HCT116 (cell line): ENCODE measurements at regions not wholly inside any gene's neighbourhood (a gene's known extent, or its start where the extent isn't known, plus 50 kb on each side); places are given as distances from the start of the nearest gene placed in this dataset.

ENCODE experiments used
- ATAC-seq: fragments of 200-7000 bp; cut with Tn5 transposase; 2 replicates; pipeline ENCODE4 v1.9.1; 2020; ENCODE audit warnings: mild to moderate bottlenecking, moderate library complexity
- BruUV-seq: library from RNA; stranded (reverse); fragments of 400-500 nt; replicated peaks from 2 replicates; lab custom pipeline; 2021; lab: Mats Ljungman, UMichigan
- CTCF ChIA-PET: fragments of 300-600 bp; sonication (Branson Sonifier 250); formaldehyde crosslinking; loops from one replicate; lab custom pipeline; 2021; ENCODE audit warnings: antibody characterized with exemption; lab: Charles Lee
- POLR2A ChIA-PET: fragments of 300-600, 350-600 bp; sonication (Branson Sonifier 250); formaldehyde crosslinking; loops from one replicate; lab custom pipeline; 2021; ENCODE audit warnings: antibody characterized with exemption; lab: Charles Lee
- RAD21 ChIA-PET, 2 experiments: fragments of 300-600 bp; sonication (Branson Sonifier 250); formaldehyde crosslinking; loops; one replicate each; lab custom pipeline; 2023; ENCODE audit warnings: low total read pairs in 2 of 2; ENCODE audit not compliant: uncharacterized antibody in 2 of 2, unreplicated experiment in 2 of 2, low non-redundant PET in 1 of 2; lab: Charles Lee
- DNase-seq: peaks from one replicate; pipeline ENCODE4 v3.0.0-alpha.2; 2010; ENCODE audit warnings: low read depth, low spot score
- H2AFZ ChIP-seq: fragments of 200-600 bp; shearing (Covaris generic), sonication (generic); 2 replicates; pipeline ENCODE4 v1.6.1; 2017; ENCODE audit warnings: low read depth, mixed run types, mixed read lengths, antibody characterized with exemption, low read length; ENCODE audit not compliant: poor library complexity, severe bottlenecking
- H3K27ac ChIP-seq: 2 replicates; pipeline ENCODE4 v1.5.1; 2012; ENCODE audit warnings: low read depth, low read length
- H3K27me3 ChIP-seq: fragments of 200-600 bp; sonication (generic); 2 replicates; pipeline ENCODE4 v1.6.1; 2016; ENCODE audit warnings: mixed run types, low read length, mixed read lengths; ENCODE audit not compliant: insufficient read depth
- H3K36me3 ChIP-seq, 2 experiments: fragments of 200-500 bp in 1 of 2; fragments of 200-600 bp in 1 of 2; sonication (Bioruptor generic) in 1 of 2; sonication (generic) in 1 of 2; 2 replicates each; pipeline versions ENCODE4 v1.5.1 to v1.6.1; 2014 to 2016; ENCODE audit warnings: low read length in 2 of 2, inconsistent platforms in 1 of 2, mixed read lengths in 1 of 2, mixed run types in 1 of 2; ENCODE audit not compliant: insufficient read depth in 2 of 2, control insufficient read depth in 1 of 2
- H3K4me1 ChIP-seq, 2 experiments: fragments of 200-600 bp in 1 of 2; sonication (generic) in 1 of 2; 2 replicates each; pipeline versions ENCODE4 v1.5.1 to v1.6.1; 2012 to 2017; ENCODE audit warnings: low read length in 2 of 2, inconsistent platforms in 1 of 2, mild to moderate bottlenecking in 1 of 2, mixed read lengths in 1 of 2, mixed run types in 1 of 2, moderate library complexity in 1 of 2; ENCODE audit not compliant: insufficient read depth in 2 of 2, control insufficient read depth in 1 of 2
- H3K4me2 ChIP-seq: fragments of 200-600 bp; sonication (generic); 2 replicates; pipeline ENCODE4 v1.6.1; 2017; ENCODE audit warnings: mixed run types, low read length, mixed read lengths
- H3K4me3 ChIP-seq, 2 experiments: fragments of 200-600 bp in 1 of 2; sonication (generic) in 1 of 2; replicated peaks in 1 of 2; 2 replicates each; pipeline ENCODE4 v1.5.1; 2011 to 2016; ENCODE audit warnings: low read length in 2 of 2, control low read depth in 1 of 2, low read depth in 1 of 2, mild to moderate bottlenecking in 1 of 2, mixed read lengths in 1 of 2, mixed run types in 1 of 2
- H3K79me2 ChIP-seq: fragments of 200-600 bp; sonication (generic); 2 replicates; pipeline ENCODE4 v1.6.1; 2017; ENCODE audit warnings: mild to moderate bottlenecking, mixed run types, low read length, moderate library complexity, mixed read lengths; ENCODE audit not compliant: insufficient read depth
- H3K9ac ChIP-seq: fragments of 200-600 bp; sonication (generic); 2 replicates; pipeline ENCODE4 v1.6.1; 2016; ENCODE audit warnings: low read length, mixed read lengths
- H3K9me2 ChIP-seq: fragments of 200-600 bp; sonication (generic), shearing (Covaris generic); 2 replicates; pipeline ENCODE4 v1.6.1; 2017; ENCODE audit warnings: mixed run types, mild to moderate bottlenecking, moderate library complexity; ENCODE audit not compliant: insufficient read depth
- H3K9me3 ChIP-seq, 2 experiments: fragments of 200-500 bp in 1 of 2; fragments of 200-600 bp in 1 of 2; sonication (Bioruptor generic) in 1 of 2; sonication (generic) in 1 of 2; 2 replicates each; pipeline ENCODE4 v1.6.1; 2014 to 2017; ENCODE audit warnings: low read length in 2 of 2, mixed read lengths in 2 of 2, inconsistent platforms in 1 of 2, low read depth in 1 of 2, mild to moderate bottlenecking in 1 of 2, mixed run types in 1 of 2, moderate library complexity in 1 of 2; ENCODE audit not compliant: control insufficient read depth in 1 of 2, insufficient read depth in 1 of 2
- H4K20me1 ChIP-seq: fragments of 200-600 bp; sonication (generic), shearing (Covaris generic); 2 replicates; pipeline ENCODE4 v1.6.1; 2017; ENCODE audit warnings: mixed run types, mild to moderate bottlenecking, moderate library complexity; ENCODE audit not compliant: insufficient read depth
- CEBPB ChIP-seq: IDR thresholded peaks from 2 replicates; pipeline ENCODE4 v1.6.1; 2012; ENCODE audit warnings: low read depth
- EZH2phosphoT487 ChIP-seq: fragments of 200-600 bp; IDR thresholded peaks from 2 replicates; pipeline ENCODE4 v1.6.1; 2018; ENCODE audit warnings: antibody characterized with exemption, borderline replicate concordance
- SP1 ChIP-seq: IDR thresholded peaks from 2 replicates; pipeline ENCODE4 v1.6.1; 2012; ENCODE audit warnings: low read depth
- YY1 ChIP-seq: IDR thresholded peaks from 2 replicates; pipeline ENCODE4 v1.6.1; 2011; ENCODE audit warnings: low read length, low read depth, moderate library complexity, mild to moderate bottlenecking; ENCODE audit not compliant: insufficient replicate concordance; ENCODE audit errors: extremely low read depth
- ZBTB33 ChIP-seq: IDR thresholded peaks from 2 replicates; pipeline ENCODE4 v1.6.1; 2011; ENCODE audit warnings: mild to moderate bottlenecking, low read length, moderate library complexity; ENCODE audit not compliant: insufficient replicate concordance; ENCODE audit errors: extremely low read depth
- ZNF274 ChIP-seq: fragments of 200-500 bp; sonication (Bioruptor generic); IDR thresholded peaks from 2 replicates; pipeline ENCODE4 v1.6.1; 2014; ENCODE audit warnings: mild to moderate bottlenecking, low read depth, low read length, inconsistent platforms
- intact Hi-C: fragments of 100-400 bp; cut with micrococcal nuclease; formaldehyde crosslinking; loops from 2 replicates; pipeline ENCODE4 v1.10.0; 2022

GRCh38 chr3:25023876-25024275, 404.2 kb upstream of the RARB start (continued):
- TF ChIP-seq ZBTB33 (no peak), EZH2phosphoT487 (no peak), ZNF274 (no peak), CEBPB (no peak), YY1 (no peak)

- no peak overlapping the region for H3K4me2 ChIP-seq
- ATAC-seq = no peak
- no peaks in the 10 kb centered on the region for H3K79me2 ChIP-seq
- TF ChIP-seq ZNF274 (no peak), SP1 (no peak), ZBTB33 (no peak), YY1 (no peak)
- TF ChIP-seq, all 23 proteins: peak for 0
- ChIA-PET RAD21 (no interaction called here), CTCF (no interaction called here), POLR2A (no interaction called here)
- Histone ChIP-seq H3K4me1 (no peaks in the 10 kb centered on the region), H4K20me1 (no peaks in the 10 kb centered on the region), H3K9ac (no peak overlapping the region), H3K9me2 (no peaks in the 10 kb centered on the region), H3K9me3 (no peaks in the 10 kb centered on the region), H2AFZ (no peak overlapping the region), H3K36me3 (no peaks in the 10 kb centered on the region), H3K4me3 (no peak overlapping the region), H3K27ac (no peak overlapping the region), H3K27me3 (0 out of 2 replicates have a peak, but pooled peaks cover 8% of the 10 kb centered on the region)
- no peak for DNase-seq
- intact Hi-C loops = no loop called here
- no TSS peak for BruUV-seq
Measured at GRCh38 chr3:25025236-25025635, 402.8 kb upstream of the RARB start.
